Adipocyte (in vitro differentiated cells): ENCODE measurements at regions not wholly inside any gene's neighbourhood (a gene's known extent, or its start where the extent isn't known, plus 50 kb on each side); places are given as distances from the start of the nearest gene placed in this dataset.

ENCODE experiments used
- DNase-seq: peaks from one replicate; pipeline ENCODE4 v3.0.0-alpha.2; 2015; ENCODE audit warnings: low read depth
- H3K27me3 ChIP-seq: replicated peaks from 2 replicates; pipeline ENCODE4 v1.7.0; 2013; ENCODE audit warnings: mild to moderate bottlenecking, low read length, moderate library complexity; ENCODE audit not compliant: control insufficient read depth, insufficient read depth
- H3K36me3 ChIP-seq: 2 replicates; pipeline ENCODE4 v1.7.0; 2013; ENCODE audit warnings: low read length, mild to moderate bottlenecking, moderate library complexity; ENCODE audit not compliant: control insufficient read depth, insufficient read depth, severe bottlenecking
- H3K4me1 ChIP-seq: 2 replicates; pipeline ENCODE4 v1.7.0; 2013; ENCODE audit warnings: mild to moderate bottlenecking, low read length, moderate library complexity; ENCODE audit not compliant: control insufficient read depth, insufficient read depth
- H3K4me3 ChIP-seq: 2 replicates; pipeline ENCODE4 v1.7.0; 2013; ENCODE audit warnings: mild to moderate bottlenecking, low read length, moderate library complexity
- H3K9ac ChIP-seq: 2 replicates; pipeline ENCODE4 v1.7.0; 2013; ENCODE audit warnings: mild to moderate bottlenecking, low read length, moderate library complexity
- H3K9me3 ChIP-seq: 2 replicates; pipeline ENCODE4 v1.7.0; 2013; ENCODE audit warnings: mild to moderate bottlenecking, low read length, moderate library complexity; ENCODE audit not compliant: control insufficient read depth

DNA sequence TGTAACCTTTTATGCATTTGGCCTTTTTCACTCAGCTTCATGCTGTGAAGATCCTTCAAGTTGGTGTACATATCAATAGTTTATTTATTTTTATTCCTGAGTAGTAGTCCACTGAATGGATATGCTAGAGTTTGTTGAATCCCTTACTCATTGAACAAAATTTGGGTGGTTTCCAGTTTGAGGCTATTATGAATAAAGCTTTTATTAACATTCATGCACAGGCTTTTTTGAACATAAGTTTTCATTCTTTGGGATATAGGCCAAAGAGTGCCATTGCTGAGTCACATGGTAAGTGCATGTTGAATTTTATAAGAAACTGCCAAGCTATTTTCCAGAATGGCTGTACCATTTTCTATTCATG, 59.5 kb upstream of the CAPRIN2 start:
- Histone ChIP-seq H3K9me3 (no peaks in the 10 kb centered on the region), H3K36me3 (no peaks in the 10 kb centered on the region)
- DNase-seq = no peak

DNA sequence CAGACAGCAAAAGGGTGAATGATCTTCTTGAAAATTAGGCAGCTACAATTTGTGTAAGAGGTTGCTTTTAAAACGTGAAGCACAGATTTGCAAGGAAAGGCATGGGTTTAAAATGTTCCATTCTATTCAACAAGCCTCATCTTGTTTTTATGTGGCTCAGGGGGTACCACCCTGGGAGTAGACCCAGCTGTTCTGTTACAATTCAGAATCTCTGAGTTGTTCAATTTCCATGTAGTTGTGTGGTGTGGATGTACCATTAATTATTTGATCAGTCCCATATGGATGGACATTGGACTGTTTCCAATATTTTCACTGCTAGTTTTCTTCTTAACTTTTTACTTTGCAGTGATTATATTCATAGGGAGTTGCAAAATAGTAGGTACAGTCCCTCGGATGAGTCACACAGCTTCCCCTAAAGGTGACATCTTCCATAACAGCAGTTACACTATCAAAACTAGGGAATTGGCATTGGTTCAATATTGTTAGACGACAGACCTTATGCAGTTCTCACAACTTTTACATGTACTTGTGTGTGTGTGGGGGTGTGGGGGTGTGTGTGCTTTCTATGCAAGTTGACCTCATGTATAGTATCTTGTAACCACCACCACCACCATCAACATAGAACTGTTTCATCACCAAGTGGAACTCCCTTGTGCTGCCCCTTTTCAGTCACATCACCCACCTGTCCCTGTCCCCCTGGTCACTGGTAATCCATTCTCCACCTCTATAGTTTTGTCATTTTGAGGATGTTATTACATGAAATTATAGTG, 59.0 kb upstream of the CAPRIN2 start:
- Histone ChIP-seq H3K4me3 (no peak overlapping the region), H3K4me1 (no peaks in the 10 kb centered on the region), H3K9me3 (no peaks in the 10 kb centered on the region), H3K36me3 (no peaks in the 10 kb centered on the region), H3K9ac (no peak overlapping the region), H3K27me3 (no peaks in the 10 kb centered on the region)
- DNase-seq = no peak

More for the DNA sequence above, 59.5 kb upstream of the CAPRIN2 start:
- H3K27me3 ChIP-seq = no peaks in the 10 kb centered on the region
- no peak overlapping the region for H3K9ac ChIP-seq
- no peak overlapping the region for H3K4me3 ChIP-seq
- no peaks in the 10 kb centered on the region for H3K4me1 ChIP-seq

DNA sequence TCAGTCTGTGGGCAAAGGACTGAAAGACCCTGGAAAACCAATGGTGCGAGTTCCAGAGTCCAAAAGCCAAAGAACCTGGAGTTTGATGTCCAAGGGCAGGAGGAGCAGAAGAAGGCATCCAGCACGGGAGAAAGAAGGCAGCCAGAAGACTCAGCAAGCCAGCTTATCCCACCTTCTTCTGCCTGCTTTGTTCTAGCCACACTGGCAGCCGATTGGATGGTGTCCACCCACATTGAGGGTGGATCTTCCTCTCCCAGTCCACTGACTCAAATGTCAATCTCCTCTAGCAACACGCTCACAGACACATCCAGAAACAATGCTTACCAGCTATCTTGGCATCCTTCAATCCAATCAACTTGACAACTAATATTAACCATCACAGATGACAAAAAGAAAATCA, 57.2 kb upstream of the CAPRIN2 start:
- Histone ChIP-seq H3K9me3 (no peaks in the 10 kb centered on the region), H3K27me3 (no peaks in the 10 kb centered on the region), H3K9ac (no peak overlapping the region), H3K4me1 (peaks cover 4% of the 10 kb centered on the region), H3K36me3 (no peaks in the 10 kb centered on the region), H3K4me3 (no peak overlapping the region)
- DNase-seq = no peak

DNA sequence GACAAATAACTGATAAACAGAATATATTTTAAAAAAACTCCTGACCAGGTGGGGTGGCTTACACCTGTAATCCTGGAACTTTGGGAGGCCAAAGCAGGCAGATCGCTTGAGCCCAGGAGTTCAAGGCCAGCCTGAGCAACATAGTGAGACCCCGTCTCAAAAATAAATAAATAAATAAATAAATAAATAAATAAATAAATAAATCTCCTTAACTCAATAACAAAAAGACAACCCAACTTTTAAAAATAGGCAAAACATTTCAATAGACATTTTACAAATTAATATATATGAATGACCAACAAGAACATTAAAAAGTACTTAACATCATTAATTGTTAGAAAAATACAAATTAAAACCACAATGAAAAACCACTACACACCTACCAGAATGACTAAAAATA, 56.2 kb upstream of the CAPRIN2 start:
- Histone ChIP-seq H3K4me1 (peaks cover 4% of the 10 kb centered on the region), H3K27me3 (no peaks in the 10 kb centered on the region), H3K4me3 (no peak overlapping the region), H3K9ac (no peak overlapping the region), H3K9me3 (no peaks in the 10 kb centered on the region), H3K36me3 (no peaks in the 10 kb centered on the region)
- no peak for DNase-seq

DNA sequence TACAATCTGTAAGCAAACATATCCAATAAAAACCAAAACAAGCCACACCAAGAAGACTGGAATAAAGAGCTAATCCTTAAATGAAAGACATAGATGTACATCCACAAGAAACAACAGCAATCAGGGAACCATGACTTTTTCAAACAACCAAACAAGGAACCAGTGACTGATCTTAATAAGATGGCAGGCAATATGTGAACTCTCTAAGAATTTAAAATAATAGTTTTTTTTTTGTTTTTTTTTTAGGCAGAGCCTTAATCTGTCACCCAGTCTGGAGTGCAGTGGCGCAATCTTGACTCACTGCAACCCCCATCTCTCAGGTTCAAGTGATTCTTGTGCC, 52.9 kb upstream of the CAPRIN2 start:
- H3K9ac ChIP-seq = no peak overlapping the region
- no peak for DNase-seq
- no peak overlapping the region for H3K4me3 ChIP-seq
- no peaks in the 10 kb centered on the region for H3K9me3 ChIP-seq
- H3K27me3 ChIP-seq = no peaks in the 10 kb centered on the region
- peaks cover 4% of the 10 kb centered on the region for H3K4me1 ChIP-seq
- no peaks in the 10 kb centered on the region for H3K36me3 ChIP-seq

DNA sequence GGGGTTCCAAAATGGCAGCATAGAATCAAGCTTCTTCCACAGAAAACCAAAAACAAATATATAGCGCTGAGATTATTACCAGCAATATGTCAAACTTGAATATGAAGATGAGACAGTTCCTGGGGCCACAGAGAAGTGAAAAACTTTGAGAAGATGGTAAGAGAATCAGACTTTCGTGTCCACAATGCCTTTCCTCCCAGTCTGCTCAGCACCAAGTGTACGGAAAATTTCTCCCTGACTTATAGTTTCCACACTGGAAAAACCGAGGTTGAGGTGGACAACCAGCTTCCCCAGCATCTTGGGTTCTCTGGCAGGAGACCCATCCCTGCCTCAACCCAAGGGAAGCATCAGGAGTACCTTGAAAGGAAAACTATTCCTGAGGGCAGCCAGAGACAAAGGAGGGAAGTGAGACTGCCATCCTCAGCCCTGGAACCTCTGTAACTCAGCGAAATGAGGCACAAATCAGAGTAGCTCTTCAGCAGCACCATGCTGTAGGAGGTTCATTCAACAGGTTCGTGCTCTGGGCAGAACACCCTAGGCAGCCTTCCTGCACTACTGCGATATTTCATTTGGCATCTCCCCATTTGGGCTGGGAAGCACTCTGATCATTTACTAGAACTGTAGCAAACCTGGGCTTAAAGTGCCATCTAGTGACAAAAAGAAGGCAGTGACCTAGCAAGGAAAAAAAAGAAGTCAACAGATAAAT, 52.4 kb upstream of the CAPRIN2 start:
- Histone ChIP-seq H3K9me3 (no peaks in the 10 kb centered on the region), H3K4me1 (peaks cover 4% of the 10 kb centered on the region), H3K9ac (peak overlapping the region; percentile 19), H3K36me3 (no peaks in the 10 kb centered on the region), H3K4me3 (peak overlapping the region; percentile 39), H3K27me3 (no peaks in the 10 kb centered on the region)
- peak; percentile 88 for DNase-seq

DNA sequence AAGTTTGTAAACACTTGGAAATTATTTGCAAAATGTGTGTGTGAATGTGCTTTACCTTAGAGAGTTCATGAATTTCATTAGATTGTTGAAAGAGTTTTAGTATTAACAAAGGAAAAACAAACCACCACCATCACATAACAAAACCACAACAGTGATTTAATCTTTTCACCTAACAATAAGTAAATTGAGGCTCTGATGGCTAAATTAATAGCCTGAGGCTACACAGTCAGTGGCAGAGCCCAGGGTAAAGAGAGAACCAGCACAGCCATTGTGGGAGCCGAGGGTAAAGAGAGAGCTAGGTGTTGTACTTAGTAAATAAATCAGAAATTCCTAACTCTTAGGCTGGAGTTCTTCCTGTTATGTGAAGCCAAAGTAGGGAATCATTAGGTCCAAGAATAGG, 51.2 kb upstream of the CAPRIN2 start:
- Histone ChIP-seq H3K4me3 (no peak overlapping the region), H3K9me3 (no peaks in the 10 kb centered on the region), H3K27me3 (no peaks in the 10 kb centered on the region), H3K36me3 (peaks cover 5% of the 10 kb centered on the region), H3K9ac (no peak overlapping the region), H3K4me1 (peaks cover 4% of the 10 kb centered on the region)
- no peak for DNase-seq
